ENCODE measurements at regions not wholly inside any gene's neighbourhood (a gene's known extent, or its start where the extent isn't known, plus 50 kb on each side); places are given as distances from the start of the nearest gene placed in this dataset.

DNA sequence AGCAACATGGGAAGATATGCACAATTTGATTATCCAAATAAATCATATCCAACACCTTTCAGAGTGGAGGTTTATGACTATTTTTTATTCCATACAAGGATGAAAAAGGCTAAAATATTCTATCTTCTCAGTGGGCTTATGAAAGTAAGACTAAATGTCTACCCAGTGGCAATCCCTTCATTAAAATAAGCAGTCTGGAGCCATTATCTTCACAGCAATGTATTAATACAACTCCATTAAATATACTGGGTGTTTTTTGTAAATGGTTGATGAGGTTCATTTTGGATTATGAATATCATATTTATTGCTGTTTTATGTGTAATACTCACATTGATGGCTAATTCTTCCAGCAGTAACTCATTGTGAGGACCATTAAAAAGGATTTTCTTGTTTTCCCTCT is 352.7 kb upstream of the SOX11 start:
- TF ChIP-seq, protein P1, sequence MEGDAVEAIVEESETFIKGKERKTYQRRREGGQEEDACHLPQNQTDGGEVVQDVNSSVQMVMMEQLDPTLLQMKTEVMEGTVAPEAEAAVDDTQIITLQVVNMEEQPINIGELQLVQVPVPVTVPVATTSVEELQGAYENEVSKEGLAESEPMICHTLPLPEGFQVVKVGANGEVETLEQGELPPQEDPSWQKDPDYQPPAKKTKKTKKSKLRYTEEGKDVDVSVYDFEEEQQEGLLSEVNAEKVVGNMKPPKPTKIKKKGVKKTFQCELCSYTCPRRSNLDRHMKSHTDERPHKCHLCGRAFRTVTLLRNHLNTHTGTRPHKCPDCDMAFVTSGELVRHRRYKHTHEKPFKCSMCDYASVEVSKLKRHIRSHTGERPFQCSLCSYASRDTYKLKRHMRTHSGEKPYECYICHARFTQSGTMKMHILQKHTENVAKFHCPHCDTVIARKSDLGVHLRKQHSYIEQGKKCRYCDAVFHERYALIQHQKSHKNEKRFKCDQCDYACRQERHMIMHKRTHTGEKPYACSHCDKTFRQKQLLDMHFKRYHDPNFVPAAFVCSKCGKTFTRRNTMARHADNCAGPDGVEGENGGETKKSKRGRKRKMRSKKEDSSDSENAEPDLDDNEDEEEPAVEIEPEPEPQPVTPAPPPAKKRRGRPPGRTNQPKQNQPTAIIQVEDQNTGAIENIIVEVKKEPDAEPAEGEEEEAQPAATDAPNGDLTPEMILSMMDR (conservative IDR thresholded peaks at IDR 0.05) = no peak
- no peak for TF ChIP-seq EZH2 (IDR thresholded peaks at IDR 0.05; ENCODE audit: low read depth)
